ENCODE measurements at regions not wholly inside any gene's neighbourhood (a gene's known extent, or its start where the extent isn't known, plus 50 kb on each side); places are given as distances from the start of the nearest gene placed in this dataset.

DNA sequence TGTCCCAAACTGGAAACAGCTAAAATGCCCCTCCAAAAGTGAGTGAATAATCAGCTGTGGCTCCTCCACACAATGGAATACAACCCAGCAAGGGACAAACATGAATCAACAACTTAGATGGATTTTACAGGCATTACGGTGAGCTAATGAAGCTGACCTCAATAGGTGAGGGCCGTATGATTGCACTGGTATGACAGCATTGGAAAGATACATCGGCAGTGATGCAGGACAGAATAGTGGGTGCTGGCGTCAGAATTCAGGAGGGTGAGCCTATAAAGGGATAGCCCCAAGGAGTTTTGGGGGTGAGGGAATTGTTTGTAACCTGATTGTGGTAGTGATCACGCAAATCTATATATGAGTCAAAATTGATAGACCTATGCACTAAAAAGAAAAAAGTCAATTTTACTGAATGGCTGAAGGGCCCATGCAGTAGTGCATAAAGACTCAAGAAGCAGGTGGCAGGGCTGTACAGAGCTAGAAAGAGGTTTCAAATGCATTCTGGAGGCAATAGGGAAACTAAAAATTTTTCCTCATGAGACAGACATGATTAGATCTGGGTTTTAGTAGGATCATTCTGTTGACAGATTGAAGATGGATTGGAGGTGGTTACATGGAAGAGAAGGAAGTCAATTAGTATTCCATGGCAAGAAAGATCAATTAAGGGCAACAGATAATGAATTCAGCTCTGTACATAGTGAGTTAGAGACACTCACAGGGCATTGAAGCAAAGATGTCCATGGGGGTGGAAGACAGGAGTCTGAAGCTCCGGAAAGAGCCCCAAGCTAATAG, 90.8 kb downstream of the IRS2 start:
- Histone ChIP-seq H3K27ac (no peak overlapping the region), H3K36me3 (no peaks in the 10 kb centered on the region), H3K9me3 (no peaks in the 10 kb centered on the region), H3K4me1 (ENCODE audit: insufficient read depth) (no peaks in the 10 kb centered on the region), H3K4me3 (no peak overlapping the region), H3K27me3 (no peaks in the 10 kb centered on the region)
- TF ChIP-seq EP300 (IDR thresholded peaks at IDR 0.05) (no peak), POLR2A (IDR thresholded peaks at IDR 0.05) (no peak)
- TF ChIP-seq, protein P1, sequence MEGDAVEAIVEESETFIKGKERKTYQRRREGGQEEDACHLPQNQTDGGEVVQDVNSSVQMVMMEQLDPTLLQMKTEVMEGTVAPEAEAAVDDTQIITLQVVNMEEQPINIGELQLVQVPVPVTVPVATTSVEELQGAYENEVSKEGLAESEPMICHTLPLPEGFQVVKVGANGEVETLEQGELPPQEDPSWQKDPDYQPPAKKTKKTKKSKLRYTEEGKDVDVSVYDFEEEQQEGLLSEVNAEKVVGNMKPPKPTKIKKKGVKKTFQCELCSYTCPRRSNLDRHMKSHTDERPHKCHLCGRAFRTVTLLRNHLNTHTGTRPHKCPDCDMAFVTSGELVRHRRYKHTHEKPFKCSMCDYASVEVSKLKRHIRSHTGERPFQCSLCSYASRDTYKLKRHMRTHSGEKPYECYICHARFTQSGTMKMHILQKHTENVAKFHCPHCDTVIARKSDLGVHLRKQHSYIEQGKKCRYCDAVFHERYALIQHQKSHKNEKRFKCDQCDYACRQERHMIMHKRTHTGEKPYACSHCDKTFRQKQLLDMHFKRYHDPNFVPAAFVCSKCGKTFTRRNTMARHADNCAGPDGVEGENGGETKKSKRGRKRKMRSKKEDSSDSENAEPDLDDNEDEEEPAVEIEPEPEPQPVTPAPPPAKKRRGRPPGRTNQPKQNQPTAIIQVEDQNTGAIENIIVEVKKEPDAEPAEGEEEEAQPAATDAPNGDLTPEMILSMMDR (IDR thresholded peaks at IDR 0.05), result no peak
- WGBS, 3 donors, result 61 to 95% (median 89%) methylated on average over 6 of the region's 6 CpGs
- DNase-seq, result no peak
- intact Hi-C loops (cut with DNase I), result no loop called here

DNA sequence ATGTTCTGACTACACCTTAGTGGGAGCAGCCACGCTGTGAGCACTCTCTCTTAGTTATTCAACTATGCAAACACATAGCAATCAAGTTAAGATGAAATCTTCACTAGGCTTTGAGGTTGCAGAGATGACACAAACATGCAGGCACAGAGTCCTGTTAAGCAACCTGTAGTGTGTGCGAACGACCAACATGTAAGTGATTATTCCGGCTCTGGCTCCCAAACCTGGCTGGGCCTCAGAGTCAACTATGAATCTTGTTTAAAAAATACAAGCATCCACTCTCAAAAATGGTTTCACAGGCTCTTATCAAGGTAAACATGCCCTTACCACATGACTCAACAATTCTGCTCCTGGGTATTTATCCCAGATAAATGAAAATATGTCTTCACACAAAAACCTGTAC, 91.4 kb downstream of the IRS2 start:
- intact Hi-C loops (cut with DNase I), result no loop called here
- WGBS, 3 donors, result 93 to 95% (median 95%) methylated on average over 4 of the region's 4 CpGs
- Histone ChIP-seq H3K36me3 (no peaks in the 10 kb centered on the region), H3K4me3 (no peak overlapping the region), H3K9me3 (no peaks in the 10 kb centered on the region), H3K27ac (no peak overlapping the region), H3K4me1 (ENCODE audit: insufficient read depth) (no peaks in the 10 kb centered on the region), H3K27me3 (no peaks in the 10 kb centered on the region)
- no peak for DNase-seq
- TF ChIP-seq EP300 (IDR thresholded peaks at IDR 0.05) (no peak), POLR2A (IDR thresholded peaks at IDR 0.05) (no peak)
- TF ChIP-seq, protein P1 (IDR thresholded peaks at IDR 0.05), result no peak

DNA sequence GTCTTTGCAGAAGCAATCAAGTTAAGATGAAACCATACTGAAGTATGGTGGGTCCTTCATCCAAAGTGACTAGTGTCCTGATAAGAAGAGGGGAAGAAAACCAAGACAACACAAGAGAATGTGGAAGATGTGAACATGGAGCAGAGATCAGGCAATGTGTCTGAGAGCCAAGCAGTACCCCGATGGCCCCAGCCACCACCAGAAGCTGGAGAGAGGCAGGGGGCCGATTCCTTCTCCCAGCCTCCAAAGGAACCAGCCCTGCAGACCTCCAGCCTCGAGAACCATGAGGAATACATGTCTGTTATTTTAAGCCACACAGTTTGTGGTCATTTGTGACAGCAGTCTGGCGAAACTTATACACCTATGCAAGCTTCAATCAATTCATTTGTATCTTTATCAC, 93.2 kb downstream of the IRS2 start:
- intact Hi-C loops (cut with DNase I), result no loop called here

DNA sequence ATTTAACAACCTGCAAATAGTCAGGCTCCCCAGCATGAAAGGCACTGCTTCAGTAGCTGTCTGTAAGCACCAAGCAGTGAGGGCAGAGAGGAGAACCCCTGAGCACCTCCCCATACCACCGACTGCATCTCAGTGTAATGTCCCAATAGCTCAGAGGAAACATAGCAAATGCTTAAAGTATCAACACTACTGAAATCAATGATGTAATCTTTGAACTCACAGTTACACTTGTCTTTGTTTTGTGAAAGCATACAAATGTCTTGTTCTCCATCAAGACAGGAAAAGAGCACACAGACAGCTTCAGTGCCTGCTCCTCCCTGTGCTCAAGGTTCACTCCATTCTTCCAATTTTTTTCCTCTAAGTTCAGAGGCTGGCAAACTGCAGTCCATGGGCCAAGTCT, 94.7 kb downstream of the IRS2 start:
- 63 to 75% (median 65%) methylated on average over 1 of the region's 1 CpG for WGBS, 3 donors
- Histone ChIP-seq H3K27ac (no peak overlapping the region), H3K27me3 (no peaks in the 10 kb centered on the region), H3K4me1 (ENCODE audit: insufficient read depth) (no peaks in the 10 kb centered on the region), H3K36me3 (no peaks in the 10 kb centered on the region), H3K9me3 (no peaks in the 10 kb centered on the region), H3K4me3 (no peak overlapping the region)
- intact Hi-C loops (cut with DNase I), result no loop called here
- DNase-seq, result no peak
- no peak for TF ChIP-seq EP300 (IDR thresholded peaks at IDR 0.05)
- TF ChIP-seq POLR2A (IDR thresholded peaks at IDR 0.05), result no peak
- TF ChIP-seq, protein P1 (IDR thresholded peaks at IDR 0.05), result no peak

More for the DNA sequence above, 93.2 kb downstream of the IRS2 start:
- Histone ChIP-seq H3K4me3 (no peak overlapping the region), H3K27me3 (no peaks in the 10 kb centered on the region), H3K36me3 (no peaks in the 10 kb centered on the region), H3K9me3 (no peaks in the 10 kb centered on the region), H3K4me1 (ENCODE audit: insufficient read depth) (no peaks in the 10 kb centered on the region), H3K27ac (no peak overlapping the region)
- TF ChIP-seq, protein P1 (IDR thresholded peaks at IDR 0.05), result no peak
- TF ChIP-seq EP300 (IDR thresholded peaks at IDR 0.05), result no peak
- no peak for TF ChIP-seq POLR2A (IDR thresholded peaks at IDR 0.05)
- no peak for DNase-seq
- WGBS, 3 donors, result 87 to 95% (median 89%) methylated on average over 4 of the region's 4 CpGs
